SK-N-MC (cell line): ENCODE measurements at regions not wholly inside any gene's neighbourhood (a gene's known extent, or its start where the extent isn't known, plus 50 kb on each side); places are given as distances from the start of the nearest gene placed in this dataset.

Experiments used
- EZH2 ChIP-seq: fragments of 200-600 bp; sonication (generic); IDR thresholded peaks from one replicate; pipeline ENCODE4 v1.6.1; 2017; ENCODE audit warnings: antibody characterized with exemption
- FOXP2 ChIP-seq: optimal IDR thresholded peaks from 2 replicates; pipeline ENCODE3; 2011; ENCODE audit warnings: mild to moderate bottlenecking, moderate library complexity; ENCODE audit not compliant: insufficient read depth; ENCODE audit errors: extremely low read length, control extremely low read depth
- POLR2AphosphoS5 ChIP-seq: IDR thresholded peaks from 2 replicates; pipeline ENCODE4 v1.6.1; 2012; ENCODE audit warnings: mild to moderate bottlenecking, low read depth, low read length, borderline replicate concordance

DNA sequence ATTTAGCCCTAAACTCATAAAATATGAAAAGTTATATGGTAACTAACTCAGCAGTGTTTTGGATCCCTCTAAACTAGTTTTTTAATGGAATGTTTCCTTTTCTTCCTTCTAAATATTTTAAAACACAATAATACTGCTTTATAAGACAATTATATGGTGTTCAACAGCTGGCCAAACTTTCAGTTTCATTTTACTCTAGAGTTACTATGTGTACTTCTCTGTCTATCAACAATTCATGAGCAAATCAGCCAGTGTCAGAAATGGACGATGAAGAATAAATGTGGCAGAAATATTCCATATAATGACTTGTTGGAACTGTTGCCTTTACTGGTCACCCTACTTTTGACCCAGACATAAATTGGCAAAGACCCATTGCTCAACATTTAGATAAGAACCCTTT is 64.8 kb upstream of the CXXC4 start:
- no peak for TF ChIP-seq POLR2AphosphoS5
- no peak for TF ChIP-seq EZH2
- TF ChIP-seq FOXP2 = no peak
